A673 (cell line): ENCODE measurements at regions not wholly inside any gene's neighbourhood (a gene's known extent, or its start where the extent isn't known, plus 50 kb on each side); places are given as distances from the start of the nearest gene placed in this dataset.

Source experiments
- BruUV-seq: library from RNA; stranded (reverse); fragments of 400-500 nt; replicated peaks from 2 replicates; lab custom pipeline; 2021; lab: Mats Ljungman, UMichigan
- CTCF ChIA-PET: fragments of 300-600 bp; sonication (Branson Sonifier 250); formaldehyde crosslinking; loops from one replicate; lab custom pipeline; 2022; ENCODE audit warnings: antibody characterized with exemption; lab: Charles Lee
- POLR2A ChIA-PET: fragments of 300-600 bp; sonication (Branson Sonifier 250); formaldehyde crosslinking; loops from one replicate; lab custom pipeline; 2022; ENCODE audit warnings: antibody characterized with exemption; ENCODE audit not compliant: low non-redundant PET; lab: Charles Lee
- DNase-seq: peaks from one replicate; pipeline ENCODE4 v3.0.0-alpha.2; 2015; ENCODE audit warnings: low spot score
- H3K27ac ChIP-seq: fragments of 200-600 bp; sonication (generic); 2 replicates; pipeline ENCODE4 v1.5.1; 2016; ENCODE audit warnings: mixed run types, low read depth, mild to moderate bottlenecking, mixed read lengths, antibody characterized with exemption, low read length; ENCODE audit not compliant: poor library complexity, severe bottlenecking
- H3K27me3 ChIP-seq: fragments of 200-600 bp; sonication (generic); replicated peaks from 2 replicates; pipeline ENCODE4 v1.6.1; 2017; ENCODE audit warnings: mixed run types, low read depth, mild to moderate bottlenecking, mixed read lengths, antibody characterized with exemption, low read length; ENCODE audit not compliant: insufficient read depth, poor library complexity
- H3K36me3 ChIP-seq: fragments of 200-600 bp; sonication (generic); 2 replicates; pipeline ENCODE4 v1.6.1; 2016; ENCODE audit warnings: mixed run types, mild to moderate bottlenecking, mixed read lengths, antibody characterized with exemption, low read length; ENCODE audit not compliant: insufficient read depth, poor library complexity, severe bottlenecking
- H3K4me1 ChIP-seq: fragments of 200-600 bp; sonication (generic); 2 replicates; pipeline ENCODE4 v1.6.1; 2017; ENCODE audit warnings: mixed run types, mild to moderate bottlenecking, mixed read lengths, antibody characterized with exemption, low read length; ENCODE audit not compliant: insufficient read depth, poor library complexity, severe bottlenecking
- H3K4me3 ChIP-seq: fragments of 200-600 bp; sonication (generic); 2 replicates; pipeline ENCODE4 v1.5.1; 2016; ENCODE audit warnings: low read depth, mixed run types, mild to moderate bottlenecking, mixed read lengths, low read length; ENCODE audit not compliant: poor library complexity, severe bottlenecking
- H3K9me3 ChIP-seq: fragments of 200-600 bp; sonication (generic); 2 replicates; pipeline ENCODE4 v1.6.1; 2016; ENCODE audit warnings: mixed run types, low read depth, mild to moderate bottlenecking, mixed read lengths, antibody characterized with exemption, low read length; ENCODE audit not compliant: poor library complexity, severe bottlenecking
- CTCF ChIP-seq: fragments of 300-800, 200-600 bp; sonication (generic); conservative IDR thresholded peaks from 2 replicates; pipeline ENCODE4 v1.5.1; 2017; ENCODE audit warnings: low read depth, mild to moderate bottlenecking, antibody characterized with exemption, low read length, moderate library complexity, mixed read lengths
- EZH2 ChIP-seq: fragments of 200-600 bp; sonication (generic); IDR thresholded peaks from 2 replicates; pipeline ENCODE4 v1.6.1; 2017; ENCODE audit warnings: borderline replicate concordance, low read depth, mild to moderate bottlenecking, mixed read lengths, antibody characterized with exemption, low read length; ENCODE audit not compliant: poor library complexity, severe bottlenecking
- intact Hi-C: fragments of 100-400 bp; cut with micrococcal nuclease; formaldehyde crosslinking; loops from one replicate; pipeline ENCODE4 v1.10.0; 2022; ENCODE audit not compliant: unreplicated experiment

- Histone ChIP-seq H3K27ac (no peak overlapping the region), H3K36me3 (no peaks in the 10 kb centered on the region), H3K4me3 (no peak overlapping the region), H3K4me1 (no peaks in the 10 kb centered on the region), H3K9me3 (no peaks in the 10 kb centered on the region), H3K27me3 (no peaks in the 10 kb centered on the region)
- ChIA-PET CTCF (interaction anchor here (0.6 kb wide), 1 partner anchor 11 kb away, joined by 3 read pairs; no protein-coding TSS in a partner anchor), POLR2A (no interaction called here)
- TF ChIP-seq CTCF, result no peak
- TF ChIP-seq EZH2, result no peak
- no TSS peak for BruUV-seq
- intact Hi-C loops, result no loop called here
- DNase-seq, result no peak
These were observed 185.6 kb downstream of the DACT1 start for GRCh38 chr14:58823312-58823711.

- TF ChIP-seq EZH2 (no peak), CTCF (no peak)
- intact Hi-C loops, result no loop called here
- H3K27ac ChIP-seq, result no peak overlapping the region
- H3K4me3 ChIP-seq, result no peak overlapping the region
- no peaks in the 10 kb centered on the region for H3K36me3 ChIP-seq
- ChIA-PET POLR2A (no interaction called here), CTCF (no interaction called here)
- no peaks in the 10 kb centered on the region for H3K27me3 ChIP-seq
- DNase-seq, result no peak
- BruUV-seq, result no TSS peak
- H3K9me3 ChIP-seq, result no peaks in the 10 kb centered on the region
- H3K4me1 ChIP-seq, result no peaks in the 10 kb centered on the region
These were observed 186.3 kb downstream of the DACT1 start for GRCh38 chr14:58824106-58824505.

DNA sequence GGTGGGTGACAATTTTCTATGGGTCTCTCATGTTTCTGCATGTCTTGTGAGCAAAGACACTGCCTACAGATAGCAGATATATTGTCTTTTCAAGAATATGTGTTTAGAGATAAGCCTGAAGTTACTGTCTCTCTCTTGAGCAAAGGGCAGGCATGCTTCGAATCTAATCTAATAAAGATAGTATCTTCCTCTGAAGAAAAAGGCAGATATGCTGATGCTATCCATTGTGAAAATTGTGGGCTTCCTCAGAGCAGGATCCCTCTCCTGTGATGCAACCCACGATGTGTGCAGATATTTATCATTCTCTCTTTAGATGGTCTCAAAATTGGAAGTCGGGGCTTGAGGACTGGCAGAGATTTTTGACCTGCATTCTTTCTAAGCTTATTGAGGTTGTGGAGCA lies 187.0 kb downstream of the DACT1 start:
- Histone ChIP-seq H3K4me3 (no peak overlapping the region), H3K9me3 (no peaks in the 10 kb centered on the region), H3K27ac (no peak overlapping the region), H3K36me3 (no peaks in the 10 kb centered on the region), H3K27me3 (no peaks in the 10 kb centered on the region), H3K4me1 (no peaks in the 10 kb centered on the region)
- no TSS peak for BruUV-seq
- intact Hi-C loops, result no loop called here
- ChIA-PET CTCF (no interaction called here), POLR2A (no interaction called here)
- no peak for DNase-seq
- TF ChIP-seq CTCF, result no peak
- TF ChIP-seq EZH2, result no peak
